HG02943 (cell line): ENCODE measurements at regions not wholly inside any gene's neighbourhood (a gene's known extent, or its start where the extent isn't known, plus 50 kb on each side); places are given as distances from the start of the nearest gene placed in this dataset.
"Not testable (repeated sequence)": the region's sequence is repeated elsewhere in the genome, so short reads cannot be mapped to it uniquely, and the experiment has no call there.

Experiments used
- ATAC-seq: cut with Tn5 transposase; IDR thresholded peaks from one replicate; pipeline ENCODE4 v1.9.1; 2021; ENCODE audit warnings: mild to moderate bottlenecking, low read depth, moderate library complexity; ENCODE audit not compliant: unreplicated experiment

GRCh38 chr15:22238959-22239805 is 158.9 kb downstream of the OR4M2 start:
- ATAC-seq: not testable (repeated sequence)

GRCh38 chr15:22239806-22240180 is 159.5 kb downstream of the OR4M2 start:
- ATAC-seq: no peak

GRCh38 chr15:22240403-22240802 is 160.1 kb downstream of the OR4M2 start:
- ATAC-seq: no peak

DNA sequence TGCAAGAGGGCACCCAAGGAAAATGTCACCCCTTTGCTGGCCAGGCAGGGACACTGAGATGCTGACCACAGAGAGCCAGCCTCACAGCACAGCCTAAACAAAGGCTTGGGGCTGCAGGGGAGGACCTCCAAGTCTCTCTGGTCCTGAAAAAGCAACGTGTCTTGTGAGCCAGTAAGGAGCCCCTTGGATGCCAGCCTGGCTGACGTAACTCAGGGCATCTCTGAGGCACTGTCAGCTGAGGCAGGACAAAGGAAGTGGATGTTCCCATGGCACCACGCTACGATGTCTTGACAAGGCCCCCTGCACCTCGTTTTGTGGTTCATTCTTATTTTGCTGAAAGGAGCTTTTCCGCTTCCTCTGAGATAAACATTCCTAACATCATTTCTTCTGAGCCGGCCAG is 160.7 kb downstream of the OR4M2 start:
- no peak for ATAC-seq

DNA sequence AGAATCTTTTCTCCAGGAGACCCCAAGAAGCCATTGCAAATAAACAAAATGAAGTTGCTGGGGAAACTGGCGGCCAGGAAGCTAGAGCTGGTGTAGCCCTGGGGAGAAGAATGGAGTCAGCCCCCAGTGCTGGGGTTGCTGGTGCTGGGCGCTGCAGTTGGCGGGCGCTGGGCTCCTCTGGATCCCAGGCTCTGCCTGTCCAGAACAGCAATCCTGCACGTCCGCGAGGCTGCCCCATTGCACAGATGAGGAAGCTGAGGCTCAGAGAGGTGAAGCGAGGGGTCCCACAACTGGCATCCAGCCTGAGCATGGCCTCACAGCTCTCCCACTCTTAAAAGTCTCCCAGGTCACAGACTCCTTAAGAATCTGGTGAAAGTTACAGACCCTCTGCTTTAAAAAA is 161.1 kb downstream of the OR4M2 start:
- no peak for ATAC-seq

DNA sequence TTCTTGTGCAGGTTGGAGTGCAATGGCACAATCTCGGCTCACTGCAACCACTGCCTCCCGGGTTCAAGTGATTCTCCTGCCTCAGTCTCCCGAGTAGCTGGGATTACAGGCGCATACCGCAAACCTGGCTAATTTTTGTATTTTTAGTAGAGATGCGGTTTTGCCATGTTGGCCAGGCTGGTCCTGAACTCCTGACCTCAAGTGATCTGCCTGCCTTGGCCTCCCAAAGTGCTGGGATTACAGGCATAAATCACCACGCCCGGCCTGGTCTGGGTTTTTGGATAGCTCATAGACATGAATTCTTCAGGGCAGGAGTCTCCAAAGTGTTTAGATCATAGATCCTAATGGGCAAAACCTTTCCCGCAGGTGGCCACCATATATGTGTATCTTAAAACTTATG is 162.0 kb downstream of the OR4M2 start:
- not testable (repeated sequence) for ATAC-seq

DNA sequence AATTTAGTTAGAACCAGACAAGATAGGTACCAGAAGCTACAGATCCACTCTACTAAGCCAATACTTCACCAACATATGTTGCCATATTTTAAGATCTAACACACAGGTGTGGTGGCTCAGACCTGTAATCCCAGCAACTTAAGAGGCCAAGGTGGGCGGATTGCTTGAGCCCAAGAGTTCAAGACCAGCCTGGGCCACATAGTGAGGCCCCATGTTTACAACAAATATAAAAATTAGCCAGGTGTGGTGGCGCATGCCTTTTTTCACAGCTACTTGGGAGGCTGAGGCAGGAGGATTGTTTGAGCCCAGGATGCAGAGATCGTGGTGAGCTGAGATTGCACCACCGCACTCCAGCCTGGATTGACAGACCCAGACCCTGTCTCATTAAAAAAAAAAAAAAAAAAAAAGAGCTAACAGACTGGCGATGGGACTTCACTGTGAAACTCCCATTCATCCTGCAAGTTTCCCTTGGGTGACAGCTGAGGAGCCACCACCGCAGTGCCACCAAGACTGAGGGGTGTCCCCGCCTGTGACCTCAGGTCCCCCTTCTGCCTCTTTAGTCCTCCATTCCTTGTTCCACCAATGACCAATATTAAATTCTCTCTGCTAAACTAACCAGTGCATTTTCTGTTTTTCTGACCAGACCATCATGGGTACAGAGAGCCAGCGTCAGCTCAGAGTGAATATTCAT is 163.3 kb downstream of the OR4M2 start:
- ATAC-seq: no peak

DNA sequence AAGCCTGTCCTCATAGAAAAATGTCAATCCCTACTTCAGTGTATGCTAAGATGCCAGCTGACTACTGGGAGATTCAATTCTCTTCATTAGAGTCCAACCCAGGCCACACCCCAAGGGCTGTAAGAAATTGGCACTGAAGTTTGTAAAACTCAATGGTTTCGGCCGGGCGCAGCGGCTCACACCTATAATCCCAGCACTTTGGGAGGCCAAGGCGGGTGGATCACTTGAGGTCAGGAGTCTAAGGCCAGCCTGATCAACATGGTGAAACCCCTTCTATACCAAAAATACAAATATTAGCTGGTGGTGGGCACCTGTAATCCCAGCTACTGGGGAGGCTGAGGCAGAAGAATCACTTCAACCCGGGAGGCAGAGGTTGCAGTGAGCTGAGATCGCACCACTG is 169.2 kb downstream of the OR4M2 start:
- not testable (repeated sequence) for ATAC-seq

DNA sequence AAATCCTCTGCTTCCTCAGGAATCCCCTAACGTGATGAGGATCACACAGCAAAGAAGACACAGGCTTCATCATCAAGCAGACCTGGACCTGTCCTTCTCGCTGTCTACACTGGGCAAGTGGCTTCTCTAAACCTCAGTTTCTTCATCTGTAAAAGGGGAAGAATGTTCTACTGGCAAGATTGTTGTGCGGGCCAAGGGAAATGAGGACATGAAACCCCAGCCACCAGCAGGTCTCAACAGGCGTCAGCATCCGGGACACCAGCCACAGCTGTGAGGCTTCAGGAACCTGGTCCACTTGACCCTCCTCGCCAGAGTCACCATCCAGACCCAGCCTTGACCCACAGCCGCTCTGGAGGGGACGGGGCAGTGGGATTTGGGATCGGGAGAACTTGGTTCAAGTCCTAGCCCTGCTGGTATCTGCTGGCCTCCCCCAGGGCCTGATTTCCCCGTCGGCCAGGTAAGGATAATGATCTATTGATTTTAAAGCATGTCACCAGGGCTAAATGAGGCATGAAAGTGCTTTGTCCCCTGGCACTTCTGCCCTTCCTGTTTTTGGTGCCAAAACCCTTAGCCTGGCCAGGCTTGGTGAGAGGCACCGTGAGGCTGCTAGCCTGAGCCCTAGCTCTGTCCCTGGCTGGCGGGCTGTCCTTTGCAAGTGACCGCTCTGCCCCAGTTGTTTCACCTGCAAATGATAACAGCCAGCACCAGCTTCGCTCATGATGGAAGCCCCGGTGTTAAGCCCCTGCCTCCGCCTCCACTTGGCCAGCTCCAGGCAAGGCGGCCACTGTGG is 170.4 kb downstream of the OR4M2 start:
- not testable (repeated sequence) for ATAC-seq

- ATAC-seq: no peak
Measured at GRCh38 chr15:22251422-22251821, 171.1 kb downstream of the OR4M2 start.

GRCh38 chr15:22252047-22252446 is 171.7 kb downstream of the OR4M2 start:
- not testable (repeated sequence) for ATAC-seq

- ATAC-seq: not testable (repeated sequence)
Measured at GRCh38 chr15:22252521-22252920, 172.2 kb downstream of the OR4M2 start.

DNA sequence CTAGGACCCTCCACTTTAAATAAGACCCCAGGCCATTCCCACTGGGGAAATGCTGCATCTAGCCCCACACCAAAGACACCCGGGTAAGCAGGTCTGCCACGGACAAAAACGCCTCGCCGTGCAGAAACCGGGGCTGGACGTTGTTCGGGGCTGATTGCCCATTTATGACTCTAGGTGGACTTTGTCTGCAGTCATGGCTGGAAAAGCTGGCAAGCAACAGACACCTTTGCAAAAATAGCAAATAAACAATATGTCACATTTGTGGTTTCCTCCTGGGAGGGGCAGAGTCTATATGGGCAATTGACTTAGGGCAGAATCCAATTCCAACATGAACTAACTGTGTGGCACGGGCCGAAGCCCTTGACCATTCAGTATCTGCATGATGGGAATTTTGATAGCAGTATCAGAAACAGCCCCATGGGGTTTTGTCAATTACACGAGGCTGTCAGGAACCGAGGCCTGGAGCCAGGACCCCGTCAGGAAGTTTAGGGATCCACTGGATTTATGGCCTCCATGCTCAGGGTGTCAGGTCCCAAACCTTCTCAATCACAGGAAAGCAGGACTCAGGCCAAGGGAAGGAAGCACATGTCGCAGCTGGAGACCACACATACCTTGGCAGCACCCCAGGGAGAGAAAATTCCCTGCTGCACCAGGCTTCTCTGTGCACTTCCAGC is 172.8 kb downstream of the OR4M2 start:
- not testable (repeated sequence) for ATAC-seq

GRCh38 chr15:22253676-22254408 is 173.5 kb downstream of the OR4M2 start:
- ATAC-seq: peak; percentile 64

DNA sequence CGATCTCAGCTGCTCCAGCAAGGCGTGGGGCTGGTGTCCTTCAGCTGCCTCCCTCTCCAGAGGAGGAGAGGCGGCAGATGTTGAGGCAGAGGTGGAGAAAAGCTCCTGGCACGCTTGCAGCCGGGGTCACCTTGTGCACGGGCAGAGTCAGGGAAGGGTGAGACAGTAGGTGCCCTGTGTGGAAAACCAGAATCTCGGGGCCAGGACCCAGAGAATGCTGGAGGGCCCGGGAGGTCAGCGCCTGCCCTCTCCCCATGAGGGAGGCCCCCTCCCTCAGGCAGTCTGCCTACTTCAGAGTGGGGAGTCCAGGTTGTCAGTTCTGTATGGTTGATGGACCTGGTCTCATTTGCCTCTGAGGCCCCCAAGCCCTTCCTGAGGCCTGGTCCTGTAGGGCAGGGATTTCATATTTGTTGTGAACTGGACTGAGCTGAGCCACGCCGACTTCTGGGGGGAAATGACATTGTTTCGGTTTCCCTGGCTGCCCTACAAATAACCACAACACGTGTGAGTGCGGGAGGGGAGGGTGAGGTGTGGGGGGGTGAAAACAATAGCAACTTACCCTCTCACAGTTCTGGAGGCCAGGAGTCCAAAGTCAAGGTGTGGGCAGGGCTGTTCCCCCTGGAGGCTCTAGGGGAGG is 174.2 kb downstream of the OR4M2 start:
- ATAC-seq: peak; percentile 34

DNA sequence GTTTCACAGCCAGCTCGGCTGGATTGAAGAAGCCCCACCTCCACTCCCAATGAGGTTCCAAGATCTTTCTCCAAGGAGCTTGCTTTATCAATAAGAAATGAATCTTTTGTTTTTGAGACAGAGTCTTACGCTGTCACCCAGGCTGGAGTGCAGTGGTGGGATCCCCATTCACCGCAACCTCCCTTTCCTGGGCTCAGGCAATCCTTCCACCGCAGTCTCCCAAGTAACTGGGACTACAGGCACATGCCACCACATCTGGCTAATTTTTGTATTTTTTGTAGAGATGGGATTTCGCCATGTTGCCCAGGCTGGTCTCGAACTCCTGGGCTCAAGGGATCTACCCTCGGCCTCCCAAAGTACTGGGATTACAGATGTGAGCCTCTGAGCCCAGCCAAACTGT is 175.3 kb downstream of the OR4M2 start:
- ATAC-seq: not testable (repeated sequence)

DNA sequence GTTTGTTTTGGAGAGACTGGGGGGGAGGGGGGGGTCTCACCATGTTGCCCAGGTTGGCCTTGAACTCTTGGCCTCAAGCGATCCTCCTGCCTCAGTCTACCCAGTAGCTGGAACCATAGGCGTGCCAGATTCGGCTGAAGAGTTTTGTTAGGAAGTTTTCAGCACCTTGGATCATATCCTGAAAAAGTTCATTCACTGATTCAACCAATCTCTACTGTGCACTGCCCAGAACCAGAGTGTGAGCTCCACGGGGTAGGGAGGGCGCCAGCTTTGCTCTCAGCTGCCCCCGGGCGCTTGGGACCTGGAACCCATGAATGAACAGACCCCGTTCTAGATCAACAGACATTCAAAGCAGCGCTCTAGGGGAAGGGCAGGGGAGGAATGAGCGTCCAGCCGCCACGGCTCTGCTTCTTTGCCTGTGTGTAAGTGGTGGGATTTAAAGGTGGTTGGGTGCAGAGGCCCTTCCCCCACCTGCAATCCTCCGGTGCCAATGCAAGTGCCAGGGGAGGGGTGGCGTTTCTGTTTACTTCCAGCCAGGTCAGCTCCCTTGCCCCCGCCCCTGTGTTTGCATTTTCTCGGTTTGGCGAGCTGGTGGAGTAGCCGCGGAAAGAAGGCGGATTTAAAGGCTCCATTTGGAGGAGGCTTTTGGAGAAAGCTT is 176.2 kb downstream of the OR4M2 start:
- not testable (repeated sequence) for ATAC-seq

- ATAC-seq: no peak
Measured at GRCh38 chr15:22257047-22258008, 177.0 kb downstream of the OR4M2 start.
